Activated CD8-positive, alpha-beta T cell treated with anti-CD3 and anti-CD28 coated beads, Interleukin-2, amount 10 ng/mL, durations not matched to agents 7 days and 5 days (primary cell): ENCODE measurements at regions not wholly inside any gene's neighbourhood (a gene's known extent, or its start where the extent isn't known, plus 50 kb on each side); places are given as distances from the start of the nearest gene placed in this dataset.

Experiments
- ATAC-seq: fragments of 150-1000 bp; cut with Tn5 transposase; one replicate; pipeline ENCODE4 v1.10.0; 2021; ENCODE audit warnings: moderate library complexity
- CTCF ChIA-PET: fragments of 350-600 bp; sonication (Branson Sonifier 250); formaldehyde crosslinking; loops from one replicate; lab custom pipeline; 2021; ENCODE audit warnings: antibody characterized with exemption; lab: Charles Lee
- POLR2A ChIA-PET: fragments of 350-600 bp; sonication (Branson Sonifier 250); formaldehyde crosslinking; loops from one replicate; lab custom pipeline; 2021; ENCODE audit warnings: antibody characterized with exemption; lab: Charles Lee
- DNase-seq: peaks from one replicate; pipeline ENCODE4 v3.0.0-alpha.2; 2020
- H3K27ac Mint-ChIP-seq: one replicate; pipeline ENCODE4 v1.8.0; 2021; ENCODE audit warnings: mild to moderate bottlenecking, mixed read lengths
- H3K27me3 Mint-ChIP-seq: one replicate; pipeline ENCODE4 v1.8.0; 2021; ENCODE audit warnings: low read depth, mixed read lengths
- H3K36me3 Mint-ChIP-seq: one replicate; pipeline ENCODE4 v1.8.0; 2021; ENCODE audit warnings: low read depth, mixed read lengths
- H3K4me1 Mint-ChIP-seq: one replicate; pipeline ENCODE4 v1.8.0; 2021; ENCODE audit warnings: low read depth, mixed read lengths
- H3K4me3 Mint-ChIP-seq: one replicate; pipeline ENCODE4 v1.8.0; 2021; ENCODE audit warnings: mild to moderate bottlenecking, mixed read lengths
- H3K9me3 Mint-ChIP-seq: one replicate; pipeline ENCODE4 v1.8.0; 2022; ENCODE audit warnings: mixed read lengths; ENCODE audit not compliant: insufficient read depth

GRCh38 chr1:177440821-177441220 lies 270.1 kb downstream of the BRINP2 start:
- Mint-ChIP-seq H3K4me3 (no peak overlapping the region), H3K27ac (no peak overlapping the region), H3K36me3 (no peaks in the 10 kb centered on the region), H3K9me3 (no peaks in the 10 kb centered on the region), H3K4me1 (no peaks in the 10 kb centered on the region), H3K27me3 (no peaks in the 10 kb centered on the region)
- POLR2A ChIA-PET: interaction anchor here (0.7 kb wide), 1 partner anchor 592 kb away, joined by 3 read pairs; no protein-coding TSS in a partner anchor
- DNase-seq (no peak), ATAC-seq (no peak)
- CTCF ChIA-PET: no interaction called here

GRCh38 chr1:177439301-177439700 lies 268.5 kb downstream of the BRINP2 start:
- H3K36me3 Mint-ChIP-seq: no peaks in the 10 kb centered on the region
- ATAC-seq (no peak), DNase-seq (no peak)
- no peaks in the 10 kb centered on the region for H3K27me3 Mint-ChIP-seq
- H3K9me3 Mint-ChIP-seq: no peaks in the 10 kb centered on the region
- no peak overlapping the region for H3K27ac Mint-ChIP-seq
- no peaks in the 10 kb centered on the region for H3K4me1 Mint-ChIP-seq
- H3K4me3 Mint-ChIP-seq: no peak overlapping the region
- POLR2A ChIA-PET: no interaction called here
- CTCF ChIA-PET: no interaction called here

DNA sequence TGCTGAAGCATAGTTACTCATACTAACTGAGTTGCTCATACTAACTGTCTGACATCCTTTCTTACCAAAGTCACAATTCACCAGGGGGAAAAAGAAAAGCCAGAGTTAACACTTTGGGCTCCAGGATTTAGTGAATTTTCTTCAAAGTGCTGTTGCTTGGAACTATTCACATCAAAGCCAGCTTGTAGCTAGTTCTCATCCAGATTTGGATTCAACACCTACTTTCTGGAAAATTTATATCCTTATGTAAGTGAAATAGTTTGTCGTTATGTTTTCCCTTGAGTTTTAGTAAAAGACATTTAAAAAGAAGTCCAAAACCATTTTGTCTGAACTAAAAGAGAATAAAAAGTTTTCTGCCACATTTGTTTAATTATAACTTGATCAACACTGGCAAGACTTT lies 264.6 kb downstream of the BRINP2 start:
- Mint-ChIP-seq H3K27ac (no peak overlapping the region), H3K27me3 (no peaks in the 10 kb centered on the region), H3K4me1 (no peaks in the 10 kb centered on the region), H3K36me3 (no peaks in the 10 kb centered on the region), H3K4me3 (no peak overlapping the region), H3K9me3 (no peaks in the 10 kb centered on the region)
- DNase-seq: no peak
- POLR2A ChIA-PET: no interaction called here
- CTCF ChIA-PET: no interaction called here
- ATAC-seq: no peak

GRCh38 chr1:177432897-177433296 lies 262.1 kb downstream of the BRINP2 start:
- Mint-ChIP-seq H3K27ac (no peak overlapping the region), H3K4me1 (no peaks in the 10 kb centered on the region), H3K27me3 (no peaks in the 10 kb centered on the region), H3K9me3 (no peaks in the 10 kb centered on the region), H3K4me3 (no peak overlapping the region), H3K36me3 (no peaks in the 10 kb centered on the region)
- POLR2A ChIA-PET: no interaction called here
- CTCF ChIA-PET: no interaction called here
- ATAC-seq (no peak), DNase-seq (no peak)

GRCh38 chr1:177431123-177431522 lies 260.4 kb downstream of the BRINP2 start:
- no peaks in the 10 kb centered on the region for H3K4me1 Mint-ChIP-seq
- no peaks in the 10 kb centered on the region for H3K27me3 Mint-ChIP-seq
- POLR2A ChIA-PET: no interaction called here
- no peak overlapping the region for H3K4me3 Mint-ChIP-seq
- no peaks in the 10 kb centered on the region for H3K9me3 Mint-ChIP-seq
- no peaks in the 10 kb centered on the region for H3K36me3 Mint-ChIP-seq
- DNase-seq (no peak), ATAC-seq (no peak)
- CTCF ChIA-PET: no interaction called here
- no peak overlapping the region for H3K27ac Mint-ChIP-seq

DNA sequence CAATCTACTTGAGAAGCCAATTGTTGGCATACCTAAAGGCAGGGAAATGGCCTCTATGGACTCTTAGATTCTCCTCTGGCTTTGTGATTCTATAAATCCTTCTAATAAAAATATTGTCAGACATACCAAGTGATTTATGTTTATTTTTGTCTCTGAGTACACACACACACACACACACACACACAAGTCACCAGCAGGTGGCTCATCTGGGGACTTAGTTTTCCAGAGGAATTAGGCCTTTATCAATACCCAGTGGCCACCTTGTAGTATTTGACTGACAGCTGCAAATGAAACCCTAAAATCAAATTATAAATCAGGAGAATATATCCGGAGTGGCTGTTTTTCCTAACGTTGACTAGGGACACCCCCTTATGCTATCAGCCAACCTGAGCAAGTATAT lies 258.5 kb downstream of the BRINP2 start:
- CTCF ChIA-PET: no interaction called here
- H3K9me3 Mint-ChIP-seq: no peaks in the 10 kb centered on the region

DNA sequence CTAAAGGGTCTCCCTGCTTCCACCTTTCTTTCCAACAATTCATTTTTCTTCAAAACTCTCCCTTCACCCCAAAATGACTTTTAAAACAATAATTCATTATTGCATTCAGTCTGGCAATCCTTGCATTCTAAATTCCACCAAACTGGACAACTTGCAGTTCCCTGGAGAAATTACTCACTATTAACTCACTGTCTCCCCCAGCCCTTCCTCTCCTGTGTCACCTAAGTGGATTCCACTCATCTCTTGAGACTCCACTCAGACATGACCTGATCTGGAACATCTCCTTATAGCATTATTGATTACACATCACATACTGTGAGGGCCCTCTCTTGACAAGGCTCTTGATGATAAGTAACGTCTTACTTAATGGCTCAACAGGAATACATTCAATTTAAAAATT lies 257.1 kb downstream of the BRINP2 start:
- Mint-ChIP-seq H3K27me3 (no peaks in the 10 kb centered on the region), H3K27ac (no peak overlapping the region), H3K9me3 (no peaks in the 10 kb centered on the region), H3K36me3 (no peaks in the 10 kb centered on the region), H3K4me1 (no peaks in the 10 kb centered on the region), H3K4me3 (no peak overlapping the region)
- DNase-seq (no peak), ATAC-seq (no peak)
- ChIA-PET POLR2A (no interaction called here), CTCF (no interaction called here)

More for the DNA sequence above, 258.5 kb downstream of the BRINP2 start:
- Mint-ChIP-seq H3K27ac (no peak overlapping the region), H3K36me3 (no peaks in the 10 kb centered on the region), H3K4me3 (no peak overlapping the region), H3K4me1 (no peaks in the 10 kb centered on the region), H3K27me3 (no peaks in the 10 kb centered on the region)
- POLR2A ChIA-PET: no interaction called here
- ATAC-seq (no peak), DNase-seq (no peak)

DNA sequence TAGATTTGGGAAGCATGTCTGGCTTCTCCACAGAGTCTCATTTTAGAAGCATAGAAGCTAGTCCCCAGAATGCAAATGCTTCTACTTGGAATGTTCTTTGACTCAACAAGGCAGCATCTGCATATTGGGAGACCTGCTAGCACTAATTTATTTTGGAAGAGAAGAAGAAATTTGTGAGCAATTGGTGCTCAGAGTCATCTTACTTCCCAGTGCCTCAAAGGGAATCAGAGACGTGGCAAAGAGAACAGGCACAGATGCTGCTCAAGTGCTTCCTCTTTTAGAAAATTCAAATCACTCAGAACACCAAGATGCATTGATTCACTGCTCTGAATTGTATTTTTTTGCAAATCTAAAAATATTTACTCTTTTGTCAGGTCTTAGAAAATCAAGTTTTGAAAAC lies 255.7 kb downstream of the BRINP2 start:
- CTCF ChIA-PET: no interaction called here
- ATAC-seq (no peak), DNase-seq (no peak)
- POLR2A ChIA-PET: no interaction called here
- H3K4me3 Mint-ChIP-seq: no peak overlapping the region
- no peaks in the 10 kb centered on the region for H3K4me1 Mint-ChIP-seq
- H3K27ac Mint-ChIP-seq: no peak overlapping the region
- H3K9me3 Mint-ChIP-seq: no peaks in the 10 kb centered on the region
- no peaks in the 10 kb centered on the region for H3K27me3 Mint-ChIP-seq
- no peaks in the 10 kb centered on the region for H3K36me3 Mint-ChIP-seq

GRCh38 chr1:177425199-177425598 lies 254.4 kb downstream of the BRINP2 start:
- ATAC-seq: no peak
- no peaks in the 10 kb centered on the region for H3K27me3 Mint-ChIP-seq
- H3K9me3 Mint-ChIP-seq: no peaks in the 10 kb centered on the region
- no peaks in the 10 kb centered on the region for H3K36me3 Mint-ChIP-seq
- no peaks in the 10 kb centered on the region for H3K4me1 Mint-ChIP-seq
- DNase-seq: no peak
- H3K4me3 Mint-ChIP-seq: no peak overlapping the region
- CTCF ChIA-PET: no interaction called here
- POLR2A ChIA-PET: no interaction called here
- no peak overlapping the region for H3K27ac Mint-ChIP-seq

DNA sequence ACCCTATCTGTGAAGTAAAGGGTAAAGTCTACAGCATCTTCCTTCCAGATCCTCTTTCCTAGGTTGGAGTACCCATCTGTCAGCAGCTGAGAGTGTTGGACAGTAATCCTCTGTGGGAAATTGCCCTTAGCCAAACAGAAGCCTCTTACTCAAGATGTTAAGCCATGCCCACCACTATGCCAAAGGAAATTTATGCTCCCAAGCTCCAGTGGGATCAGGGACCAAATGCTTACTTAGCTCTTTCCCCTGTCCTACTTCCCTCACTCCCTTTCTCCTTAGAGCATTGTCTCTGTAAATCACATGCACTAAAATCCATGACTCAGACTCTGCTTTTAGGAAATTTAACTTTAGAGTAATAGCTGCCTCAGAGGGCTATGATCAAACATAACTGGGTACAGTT lies 254.0 kb downstream of the BRINP2 start:
- Mint-ChIP-seq H3K27ac (no peak overlapping the region), H3K4me3 (no peak overlapping the region), H3K36me3 (no peaks in the 10 kb centered on the region), H3K9me3 (no peaks in the 10 kb centered on the region), H3K27me3 (no peaks in the 10 kb centered on the region), H3K4me1 (no peaks in the 10 kb centered on the region)
- ATAC-seq (no peak), DNase-seq (no peak)
- CTCF ChIA-PET: no interaction called here
- POLR2A ChIA-PET: no interaction called here

- DNase-seq (no peak), ATAC-seq (no peak)
- CTCF ChIA-PET: no interaction called here
- Mint-ChIP-seq H3K27me3 (no peaks in the 10 kb centered on the region), H3K4me1 (no peaks in the 10 kb centered on the region), H3K4me3 (no peak overlapping the region), H3K27ac (no peak overlapping the region), H3K9me3 (no peaks in the 10 kb centered on the region), H3K36me3 (no peaks in the 10 kb centered on the region)
- POLR2A ChIA-PET: no interaction called here
Observed at GRCh38 chr1:177423090-177423489, 252.3 kb downstream of the BRINP2 start.

GRCh38 chr1:177413982-177414596 lies 243.3 kb downstream of the BRINP2 start:
- CTCF ChIA-PET: no interaction called here
- Mint-ChIP-seq H3K4me1 (no peaks in the 10 kb centered on the region), H3K27me3 (no peaks in the 10 kb centered on the region), H3K9me3 (no peaks in the 10 kb centered on the region), H3K4me3 (no peak overlapping the region), H3K36me3 (no peaks in the 10 kb centered on the region), H3K27ac (no peak overlapping the region)
- DNase-seq (no peak), ATAC-seq (no peak)
- POLR2A ChIA-PET: no interaction called here

- H3K4me3 Mint-ChIP-seq: no peak overlapping the region
- peaks cover 12% of the 10 kb centered on the region for H3K9me3 Mint-ChIP-seq
- POLR2A ChIA-PET: no interaction called here
- no peak for ATAC-seq
- no peaks in the 10 kb centered on the region for H3K36me3 Mint-ChIP-seq
- CTCF ChIA-PET: no interaction called here
- H3K27ac Mint-ChIP-seq: no peak overlapping the region
- H3K27me3 Mint-ChIP-seq: no peaks in the 10 kb centered on the region
- H3K4me1 Mint-ChIP-seq: no peaks in the 10 kb centered on the region
- DNase-seq: no peak
Observed at GRCh38 chr1:177411381-177411780, 240.6 kb downstream of the BRINP2 start.
